Hepatocyte (in vitro differentiated cells): ENCODE measurements at regions not wholly inside any gene's neighbourhood (a gene's known extent, or its start where the extent isn't known, plus 50 kb on each side); places are given as distances from the start of the nearest gene placed in this dataset.

Experiments used
- DNase-seq: peaks from one replicate; pipeline ENCODE4 v3.0.0-alpha.2; 2016; ENCODE audit warnings: low spot score
- H2AFZ ChIP-seq: fragments of 200-600 bp; sonication (generic); 2 replicates; pipeline ENCODE4 v1.6.0; 2016; ENCODE audit warnings: antibody characterized with exemption, mild to moderate bottlenecking
- H3K27ac ChIP-seq: fragments of 200-600 bp; sonication (generic); 2 replicates; pipeline ENCODE4 v1.5.1; 2016; ENCODE audit warnings: mild to moderate bottlenecking
- H3K27me3 ChIP-seq: fragments of 200-600 bp; sonication (generic); 2 replicates; pipeline ENCODE4 v1.6.1; 2016
- H3K36me3 ChIP-seq: fragments of 200-600 bp; sonication (generic); replicated peaks from 2 replicates; pipeline ENCODE4 v1.5.1; 2016; ENCODE audit warnings: low read depth; ENCODE audit not compliant: insufficient read depth
- H3K4me1 ChIP-seq: fragments of 200-600 bp; sonication (generic); 2 replicates; pipeline ENCODE4 v1.5.1; 2016; ENCODE audit warnings: mild to moderate bottlenecking, moderate library complexity; ENCODE audit not compliant: insufficient read depth
- H3K4me2 ChIP-seq: fragments of 200-600 bp; sonication (generic); 2 replicates; pipeline ENCODE4 v1.6.0; 2016
- H3K4me3 ChIP-seq: fragments of 200-600 bp; sonication (generic); 2 replicates; pipeline ENCODE4 v1.5.1; 2016; ENCODE audit warnings: mild to moderate bottlenecking
- H3K79me2 ChIP-seq: fragments of 200-600 bp; sonication (generic); 2 replicates; pipeline ENCODE4 v1.6.0; 2017; ENCODE audit warnings: mild to moderate bottlenecking
- H3K9me2 ChIP-seq: fragments of 200-600 bp; sonication (generic); replicated peaks from 2 replicates; pipeline ENCODE4 v1.6.0; 2017; ENCODE audit warnings: mild to moderate bottlenecking; ENCODE audit not compliant: insufficient read depth
- H3K9me3 ChIP-seq: fragments of 200-600 bp; sonication (generic); 2 replicates; pipeline ENCODE4 v1.5.1; 2016; ENCODE audit warnings: low read depth, mild to moderate bottlenecking
- H4K20me1 ChIP-seq: fragments of 200-600 bp; sonication (generic); 2 replicates; pipeline ENCODE4 v1.6.0; 2016; ENCODE audit warnings: mild to moderate bottlenecking; ENCODE audit not compliant: insufficient read depth, poor library complexity, severe bottlenecking
- CTCF ChIP-seq: fragments of 200-600 bp; sonication (generic); IDR thresholded peaks from 2 replicates; pipeline ENCODE4 v1.5.1; 2016; ENCODE audit warnings: antibody characterized with exemption, mild to moderate bottlenecking; ENCODE audit not compliant: poor library complexity
- EZH2 ChIP-seq: fragments of 200-600 bp; sonication (generic); IDR thresholded peaks from 2 replicates; pipeline ENCODE4 v1.6.1; 2016; ENCODE audit warnings: antibody characterized with exemption, mild to moderate bottlenecking, borderline replicate concordance
- EZH2phosphoT487 ChIP-seq: fragments of 200-600 bp; sonication (generic); IDR thresholded peaks from one replicate; pipeline ENCODE4 v1.6.1; 2018; ENCODE audit warnings: antibody characterized with exemption, mild to moderate bottlenecking, low read depth, moderate library complexity; ENCODE audit not compliant: unreplicated experiment, severe bottlenecking
- WGBS: methylation state at CpG from one replicate; pipeline ENCODE4 v1.1.6; 2016; ENCODE audit warnings: low lambda C conversion rate; ENCODE audit errors: missing lambda C conversion rate; 5-methylcytosine and 5-hydroxymethylcytosine counted together

- Histone ChIP-seq H3K9me2 (no peaks in the 10 kb centered on the region), H3K79me2 (no peaks in the 10 kb centered on the region), H3K27me3 (no peaks in the 10 kb centered on the region), H4K20me1 (no peaks in the 10 kb centered on the region), H3K4me1 (no peaks in the 10 kb centered on the region), H3K27ac (no peak overlapping the region), H2AFZ (no peak overlapping the region), H3K4me2 (no peak overlapping the region), H3K4me3 (no peak overlapping the region), H3K9me3 (no peaks in the 10 kb centered on the region), H3K36me3 (no peaks in the 10 kb centered on the region)
- whole genome bisulfite sequencing, result 25% methylated on average over 2 of the region's 2 CpGs
- TF ChIP-seq CTCF (no peak), EZH2 (no peak), EZH2phosphoT487 (no peak)
- DNase-seq, result no peak
Observed at GRCh38 chr5:35313291-35313690, 83.0 kb upstream of the PRLR start.

GRCh38 chr5:35312267-35312666 lies 82.0 kb upstream of the PRLR start:
- Histone ChIP-seq H3K27ac (no peak overlapping the region), H3K79me2 (no peaks in the 10 kb centered on the region), H3K36me3 (no peaks in the 10 kb centered on the region), H3K4me3 (no peak overlapping the region), H2AFZ (no peak overlapping the region), H3K4me1 (no peaks in the 10 kb centered on the region), H3K9me3 (no peaks in the 10 kb centered on the region), H3K4me2 (no peak overlapping the region), H3K9me2 (no peaks in the 10 kb centered on the region), H4K20me1 (no peaks in the 10 kb centered on the region), H3K27me3 (no peaks in the 10 kb centered on the region)
- 90% methylated on average over 1 of the region's 1 CpG for WGBS
- DNase-seq, result no peak
- TF ChIP-seq CTCF, result no peak
- TF ChIP-seq EZH2phosphoT487, result no peak
- no peak for TF ChIP-seq EZH2

GRCh38 chr5:35309365-35310130 lies 79.3 kb upstream of the PRLR start:
- no peaks in the 10 kb centered on the region for H3K9me3 ChIP-seq
- no peak overlapping the region for H3K4me2 ChIP-seq
- H3K27me3 ChIP-seq, result no peaks in the 10 kb centered on the region
- no peak overlapping the region for H3K4me3 ChIP-seq
- no peak overlapping the region for H2AFZ ChIP-seq
- H4K20me1 ChIP-seq, result no peaks in the 10 kb centered on the region
- DNase-seq, result no peak
- no peaks in the 10 kb centered on the region for H3K9me2 ChIP-seq
- WGBS, result 88% methylated on average over 7 of the region's 7 CpGs
- H3K4me1 ChIP-seq, result peaks cover 3% of the 10 kb centered on the region
- no peak for TF ChIP-seq CTCF
- no peak for TF ChIP-seq EZH2phosphoT487
- TF ChIP-seq EZH2, result no peak
- no peak overlapping the region for H3K27ac ChIP-seq
- H3K79me2 ChIP-seq, result no peaks in the 10 kb centered on the region
- H3K36me3 ChIP-seq, result no peaks in the 10 kb centered on the region
